ENCODE measurements at regions not wholly inside any gene's neighbourhood (a gene's known extent, or its start where the extent isn't known, plus 50 kb on each side); places are given as distances from the start of the nearest gene placed in this dataset.
"Not testable (repeated sequence)": the region's sequence is repeated elsewhere in the genome, so short reads cannot be mapped to it uniquely, and the experiment has no call there.

GRCh38 chr2:114018464-114018863, 128.6 kb downstream of the ACTR3 start:
- intact Hi-C loops (cut with DNase I); DNase-seq (ENCODE audit: missing footprints); ATAC-seq: not testable (repeated sequence)

GRCh38 chr2:114020668-114021067, 130.8 kb downstream of the ACTR3 start:
- ATAC-seq (no peak), DNase-seq (ENCODE audit: missing footprints) (no peak)
- intact Hi-C loops (cut with DNase I): no loop called here

GRCh38 chr2:114022360-114023085, 132.6 kb downstream of the ACTR3 start:
- intact Hi-C loops (cut with DNase I): no loop called here
- DNase-seq (ENCODE audit: missing footprints) (no peak), ATAC-seq (no peak)

DNA sequence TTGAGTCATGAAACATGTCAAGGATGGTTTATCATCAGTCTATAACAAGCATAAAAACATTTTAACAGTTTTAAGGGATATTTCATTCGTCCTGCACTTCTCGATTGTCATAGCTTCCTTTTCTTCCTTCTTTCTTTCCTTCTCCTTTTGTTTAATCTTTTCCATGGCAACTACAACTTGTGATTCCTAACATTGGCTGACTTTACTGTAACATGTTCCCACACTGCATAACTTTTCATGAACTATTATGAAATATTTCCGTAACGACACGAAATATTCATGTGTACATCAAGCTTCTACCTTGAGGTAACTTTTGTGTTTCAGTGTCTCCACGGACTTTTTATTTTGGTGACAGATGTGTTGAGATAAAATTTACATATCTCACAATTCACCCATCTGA, 134.4 kb downstream of the ACTR3 start:
- intact Hi-C loops (cut with DNase I): no loop called here
- no peak for ATAC-seq

DNA sequence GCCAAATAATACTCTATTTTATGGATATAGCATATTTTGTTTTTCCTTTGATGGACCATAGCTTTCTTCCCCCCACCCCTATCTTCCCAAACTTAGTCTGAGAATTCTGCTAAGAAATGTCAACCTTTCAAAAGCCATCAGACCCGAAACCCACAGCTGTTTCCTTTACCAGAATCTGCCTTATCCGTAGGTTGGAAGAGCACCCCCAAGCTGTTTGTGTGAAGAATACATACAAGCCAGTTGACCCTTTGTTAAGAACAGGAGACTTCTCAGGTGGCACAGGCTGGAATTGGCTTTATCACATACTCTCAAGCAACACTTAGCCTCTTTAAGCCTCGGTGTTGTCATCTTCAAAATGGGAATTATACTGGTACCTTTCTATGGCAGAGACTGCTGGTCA, 135.1 kb downstream of the ACTR3 start:
- intact Hi-C loops (cut with DNase I): no loop called here
- no peak for DNase-seq (ENCODE audit: missing footprints)
- ATAC-seq: no peak

More for the DNA sequence above, 134.4 kb downstream of the ACTR3 start:
- no peak for DNase-seq (ENCODE audit: missing footprints)

DNA sequence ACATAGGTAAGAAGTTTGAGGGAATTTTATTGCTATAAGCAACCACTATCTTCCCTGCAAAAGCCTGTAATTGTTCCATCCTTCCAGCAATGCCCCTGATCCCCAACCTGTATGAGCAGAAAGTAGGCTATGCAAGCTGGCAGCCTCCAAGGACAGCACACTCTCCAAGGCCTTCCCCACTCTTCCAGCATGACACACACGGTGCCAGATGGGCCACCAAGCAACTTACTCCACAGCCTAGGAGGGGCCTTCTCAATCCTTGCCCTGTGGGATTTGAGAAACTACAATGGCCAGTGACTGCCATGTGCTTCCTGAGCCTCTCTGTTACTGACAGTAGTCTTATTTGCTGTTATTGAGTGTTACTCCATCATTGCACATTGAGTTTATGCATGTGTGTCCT, 137.5 kb downstream of the ACTR3 start:
- intact Hi-C loops (cut with DNase I): no loop called here
- DNase-seq (ENCODE audit: missing footprints) (no peak), ATAC-seq (no peak)

- no peak for ATAC-seq
- no peak for DNase-seq (ENCODE audit: missing footprints)
- intact Hi-C loops (cut with DNase I): no loop called here
Observed at GRCh38 chr2:114031605-114032505, 142.0 kb downstream of the ACTR3 start.

- DNase-seq (ENCODE audit: missing footprints): no peak
- no peak for ATAC-seq
- intact Hi-C loops (cut with DNase I): no loop called here
Observed at GRCh38 chr2:114032705-114033104, 142.8 kb downstream of the ACTR3 start.

- ATAC-seq (no peak), DNase-seq (ENCODE audit: missing footprints) (no peak)
- intact Hi-C loops (cut with DNase I): no loop called here
Observed at GRCh38 chr2:114034742-114035141, 144.9 kb downstream of the ACTR3 start.

GRCh38 chr2:114038710-114039109, 148.8 kb downstream of the ACTR3 start:
- DNase-seq (ENCODE audit: missing footprints) (no peak), ATAC-seq (no peak)
- intact Hi-C loops (cut with DNase I): no loop called here

GRCh38 chr2:114039677-114040076, 149.8 kb downstream of the ACTR3 start:
- intact Hi-C loops (cut with DNase I): no loop called here
- ATAC-seq (no peak), DNase-seq (ENCODE audit: missing footprints) (no peak)

DNA sequence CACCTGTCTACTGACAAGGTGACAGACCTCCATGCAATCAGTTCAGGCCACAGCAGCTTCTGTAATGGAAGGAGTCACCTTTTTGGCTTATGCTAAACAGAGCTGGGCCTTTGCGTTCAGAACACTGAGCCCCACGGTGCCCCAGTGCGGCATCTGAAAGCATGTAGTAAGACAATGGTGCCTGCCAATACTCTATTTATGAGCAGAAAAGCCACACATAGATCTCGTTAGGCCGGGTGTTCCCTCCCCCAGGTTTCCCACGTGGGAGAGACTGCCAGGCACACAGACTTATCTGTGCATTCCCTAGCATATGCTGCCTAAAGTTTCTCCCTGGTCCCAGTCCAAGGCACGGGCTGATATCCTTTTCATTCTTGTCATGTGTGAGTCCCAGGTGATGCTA, 150.9 kb downstream of the ACTR3 start:
- ATAC-seq (no peak), DNase-seq (ENCODE audit: missing footprints) (no peak)
- intact Hi-C loops (cut with DNase I): no loop called here

DNA sequence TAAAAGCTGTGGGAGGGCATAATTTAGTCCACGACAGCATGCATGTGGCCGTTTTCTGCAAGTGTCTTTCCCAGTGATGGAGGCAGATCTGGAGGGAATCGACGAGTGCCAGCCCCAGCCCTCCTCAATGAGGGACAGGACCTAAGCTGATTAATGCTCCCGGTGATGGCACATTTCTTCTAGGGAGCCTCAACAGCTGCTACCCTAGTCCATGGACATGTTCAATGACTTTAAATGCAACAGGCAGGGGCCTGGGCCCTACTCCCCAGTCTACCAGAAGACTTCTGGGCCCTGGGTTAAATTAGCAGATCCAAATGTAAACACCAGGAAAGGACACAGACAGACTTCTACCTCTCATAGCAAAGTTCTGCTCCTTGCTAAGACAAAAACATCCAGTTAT, 155.1 kb downstream of the ACTR3 start:
- ATAC-seq: no peak
- intact Hi-C loops (cut with DNase I): no loop called here

GRCh38 chr2:114046373-114046772, 156.5 kb downstream of the ACTR3 start:
- DNase-seq (ENCODE audit: missing footprints) (no peak), ATAC-seq (no peak)
- intact Hi-C loops (cut with DNase I): no loop called here

More for the DNA sequence above, 155.1 kb downstream of the ACTR3 start:
- DNase-seq (ENCODE audit: missing footprints): no peak

GRCh38 chr2:114046866-114047435, 157.1 kb downstream of the ACTR3 start:
- intact Hi-C loops (cut with DNase I): no loop called here
- DNase-seq (ENCODE audit: missing footprints) (no peak), ATAC-seq (no peak)

GRCh38 chr2:114049280-114049679, 159.4 kb downstream of the ACTR3 start:
- intact Hi-C loops (cut with DNase I): no loop called here
- no peak for DNase-seq (ENCODE audit: missing footprints)
- ATAC-seq: no peak

DNA sequence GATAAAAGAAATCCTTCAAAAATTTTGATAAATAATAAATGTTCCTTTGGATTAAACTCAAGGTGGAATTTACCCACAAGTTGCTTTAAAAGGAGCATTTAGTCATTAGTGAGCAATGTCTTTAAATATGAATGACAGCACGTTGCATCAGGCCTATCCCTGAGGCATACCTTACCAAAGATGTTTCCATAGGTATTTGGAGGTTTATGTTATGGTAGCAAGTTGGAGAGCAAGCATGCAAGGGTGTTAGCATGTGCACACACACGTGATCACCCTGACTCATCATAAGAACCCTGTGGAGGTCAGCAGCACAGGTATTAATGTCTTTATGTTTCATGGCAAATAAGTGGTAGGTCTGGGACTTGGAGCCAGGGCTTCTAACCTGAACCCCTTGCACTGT, 159.9 kb downstream of the ACTR3 start:
- intact Hi-C loops (cut with DNase I): no loop called here
- no peak for ATAC-seq

GRCh38 chr2:114056294-114057143, 166.6 kb downstream of the ACTR3 start:
- intact Hi-C loops (cut with DNase I): no loop called here
- DNase-seq (ENCODE audit: missing footprints): no peak
- ATAC-seq: no peak

More for the DNA sequence above, 159.9 kb downstream of the ACTR3 start:
- no peak for DNase-seq (ENCODE audit: missing footprints)

- DNase-seq (ENCODE audit: missing footprints) (no peak), ATAC-seq (no peak)
- intact Hi-C loops (cut with DNase I): no loop called here
Observed at GRCh38 chr2:114057638-114058037, 167.7 kb downstream of the ACTR3 start.

Measured in Right ventricle myocardium inferior (tissue), 1 donor.